GM23248 (cell line): ENCODE measurements at regions not wholly inside any gene's neighbourhood (a gene's known extent, or its start where the extent isn't known, plus 50 kb on each side); places are given as distances from the start of the nearest gene placed in this dataset.

Experiments used
- DNase-seq: peaks from one replicate; pipeline ENCODE4 v3.0.0-alpha.2; 2015
- H2AFZ ChIP-seq: fragments of 200-600 bp; sonication (generic); 2 replicates; pipeline ENCODE4 v1.6.1; 2016; ENCODE audit warnings: antibody characterized with exemption
- H3F3A ChIP-seq: fragments of 200-600 bp; sonication (generic); 2 replicates; pipeline ENCODE4 v1.6.1; 2016; ENCODE audit warnings: mild to moderate bottlenecking, antibody characterized with exemption, mixed run types; ENCODE audit not compliant: insufficient read depth
- H3K27ac ChIP-seq: fragments of 200-600 bp; sonication (generic); 2 replicates; pipeline ENCODE4 v1.5.1; 2016; ENCODE audit warnings: mild to moderate bottlenecking
- H3K27me3 ChIP-seq: fragments of 200-600 bp; sonication (generic); replicated peaks from 2 replicates; pipeline ENCODE4 v1.6.1; 2016; ENCODE audit warnings: mild to moderate bottlenecking; ENCODE audit not compliant: insufficient read depth
- H3K36me3 ChIP-seq: fragments of 200-600 bp; sonication (generic); 2 replicates; pipeline ENCODE4 v1.6.1; 2016; ENCODE audit warnings: low read depth, mild to moderate bottlenecking
- H3K4me1 ChIP-seq: fragments of 200-600 bp; sonication (generic); 2 replicates; pipeline ENCODE4 v1.6.1; 2016; ENCODE audit warnings: mild to moderate bottlenecking; ENCODE audit not compliant: insufficient read depth
- H3K4me2 ChIP-seq: fragments of 200-600 bp; sonication (generic); one replicate; pipeline ENCODE4 v1.6.1; 2016; ENCODE audit warnings: mild to moderate bottlenecking; ENCODE audit not compliant: unreplicated experiment
- H3K4me3 ChIP-seq: fragments of 200-600 bp; sonication (generic); 2 replicates; pipeline ENCODE4 v1.5.1; 2016; ENCODE audit warnings: mild to moderate bottlenecking
- H3K79me2 ChIP-seq: fragments of 200-600 bp; sonication (generic); 2 replicates; pipeline ENCODE4 v1.6.1; 2016; ENCODE audit warnings: mild to moderate bottlenecking; ENCODE audit not compliant: insufficient read depth
- H3K9ac ChIP-seq: fragments of 200-600 bp; sonication (generic); 2 replicates; pipeline ENCODE4 v1.6.1; 2016; ENCODE audit warnings: mild to moderate bottlenecking
- H3K9me2 ChIP-seq: fragments of 200-600 bp; sonication (generic); 2 replicates; pipeline ENCODE4 v1.6.1; 2016; ENCODE audit warnings: mixed run types, mild to moderate bottlenecking, moderate library complexity; ENCODE audit not compliant: insufficient read depth
- H3K9me3 ChIP-seq: fragments of 200-600 bp; sonication (generic); one replicate; pipeline ENCODE4 v1.6.1; 2017; ENCODE audit warnings: low read depth
- H4K20me1 ChIP-seq: fragments of 200-600 bp; sonication (generic); 2 replicates; pipeline ENCODE4 v1.6.0; 2016; ENCODE audit not compliant: insufficient read depth
- EZH2 ChIP-seq: fragments of 200-600 bp; sonication (generic); IDR thresholded peaks from 2 replicates; pipeline ENCODE4 v1.6.1; 2018; ENCODE audit warnings: antibody characterized with exemption, mild to moderate bottlenecking; ENCODE audit not compliant: insufficient read depth, poor library complexity, severe bottlenecking
- EZH2phosphoT487 ChIP-seq: fragments of 200-600 bp; sonication (generic); IDR thresholded peaks from 2 replicates; pipeline ENCODE4 v1.6.1; 2018; ENCODE audit warnings: antibody characterized with exemption, moderate library complexity, mild to moderate bottlenecking, low read depth; ENCODE audit not compliant: insufficient read depth
- WGBS, 2 experiments: methylation state at CpG; one replicate each; pipeline ENCODE4 v1.1.6; 2015 to 2017; ENCODE audit warnings: low lambda C conversion rate in 2 of 2, low coverage in 1 of 2; ENCODE audit errors: missing lambda C conversion rate in 2 of 2; 5-methylcytosine and 5-hydroxymethylcytosine counted together
- in situ Hi-C: fragments of 300-500 bp; cut with MboI; formaldehyde crosslinking; loops from 2 replicates; pipeline ENCODE4 v1.15.0; 2020

DNA sequence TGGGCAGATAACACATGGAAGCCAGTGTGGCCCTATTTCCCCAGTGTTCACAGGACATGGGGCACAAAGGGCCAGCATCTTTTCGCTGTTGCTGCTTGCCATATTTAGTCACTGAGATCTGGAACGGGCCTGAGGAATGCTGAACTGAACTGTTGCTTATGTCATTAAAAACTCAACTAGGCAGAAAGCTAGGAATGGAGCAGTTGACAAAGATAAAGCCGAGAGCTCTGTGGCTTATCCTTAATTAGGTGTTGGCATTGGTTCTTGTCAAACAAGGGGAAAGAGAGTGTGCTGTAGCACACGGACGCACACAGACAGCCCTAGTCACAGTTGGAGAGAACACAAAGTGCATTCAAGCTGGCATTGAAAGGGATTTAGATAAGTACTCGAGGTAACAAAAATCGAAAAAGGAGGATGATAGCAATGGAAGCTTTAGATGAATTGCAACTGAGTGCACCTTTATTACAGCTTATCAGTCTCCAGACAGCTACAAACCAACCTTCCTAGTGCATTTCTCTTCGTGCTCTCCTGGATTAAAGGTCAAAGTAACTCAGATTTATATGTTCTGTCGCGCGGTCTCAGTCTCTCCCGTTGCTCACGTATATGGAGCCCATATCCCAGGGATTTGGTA, 450.2 kb upstream of the ZNF608 start:
- Histone ChIP-seq H3K27me3 (no peaks in the 10 kb centered on the region), H4K20me1 (no peaks in the 10 kb centered on the region), H3K9me2 (no peaks in the 10 kb centered on the region), H3K79me2 (no peaks in the 10 kb centered on the region), H3K4me3 (no peak overlapping the region), H3K9me3 (no peaks in the 10 kb centered on the region), H3K4me2 (no peak overlapping the region), H2AFZ (no peak overlapping the region), H3K27ac (no peak overlapping the region), H3K9ac (no peak overlapping the region), H3K4me1 (0 out of 2 replicates have a peak, but pooled peaks cover 4% of the 10 kb centered on the region), H3K36me3 (no peaks in the 10 kb centered on the region), H3F3A (no peaks in the 10 kb centered on the region)
- in situ Hi-C loops, result no loop called here
- no peak for DNase-seq
- no peak for TF ChIP-seq EZH2phosphoT487
- WGBS, 2 experiments, result 86 to 91% methylated on average over 13 of the region's 13 CpGs

DNA sequence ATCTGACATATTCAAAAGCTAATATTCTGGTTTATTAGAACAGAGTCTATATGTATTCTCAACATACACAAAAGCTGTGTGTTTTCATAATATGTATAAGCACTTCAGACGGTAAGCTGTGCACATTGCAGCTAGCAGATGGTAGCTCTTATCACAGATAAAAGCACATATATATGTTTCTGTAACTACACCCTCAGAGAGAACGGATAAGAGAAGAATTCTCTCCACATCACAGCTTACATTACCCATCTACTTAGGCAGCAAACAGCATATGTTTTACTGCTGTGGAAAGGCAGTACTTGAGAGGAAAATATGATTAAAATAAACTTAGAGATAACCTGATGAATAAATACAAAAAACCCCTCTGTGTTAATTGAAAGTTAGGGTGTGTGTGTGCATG, 450.9 kb upstream of the ZNF608 start:
- H3K4me3 ChIP-seq, result no peak overlapping the region
- no peaks in the 10 kb centered on the region for H3K9me2 ChIP-seq
- no peak for DNase-seq
- H3K9ac ChIP-seq, result no peak overlapping the region
- 0 out of 2 replicates have a peak, but pooled peaks cover 4% of the 10 kb centered on the region for H3K4me1 ChIP-seq
- H3K27ac ChIP-seq, result no peak overlapping the region
- H3K79me2 ChIP-seq, result no peaks in the 10 kb centered on the region
- in situ Hi-C loops, result no loop called here
- 89 to 95% methylated on average over 2 of the region's 2 CpGs for WGBS, 2 experiments
- H3K27me3 ChIP-seq, result no peaks in the 10 kb centered on the region
- H2AFZ ChIP-seq, result no peak overlapping the region
- no peaks in the 10 kb centered on the region for H3K9me3 ChIP-seq
- H4K20me1 ChIP-seq, result no peaks in the 10 kb centered on the region
- H3K4me2 ChIP-seq, result no peak overlapping the region
- no peak for TF ChIP-seq EZH2
- no peak for TF ChIP-seq EZH2phosphoT487
- no peaks in the 10 kb centered on the region for H3F3A ChIP-seq
- no peaks in the 10 kb centered on the region for H3K36me3 ChIP-seq

GRCh38 chr5:125198270-125198974, 452.0 kb upstream of the ZNF608 start:
- peak; percentile 68 for DNase-seq
- Histone ChIP-seq H3K79me2 (no peaks in the 10 kb centered on the region), H3K36me3 (no peaks in the 10 kb centered on the region), H2AFZ (no peak overlapping the region), H3K27ac (no peak overlapping the region), H3K4me2 (no peak overlapping the region), H3F3A (no peaks in the 10 kb centered on the region), H3K4me1 (0 out of 2 replicates have a peak, but pooled peaks cover 4% of the 10 kb centered on the region), H3K27me3 (no peaks in the 10 kb centered on the region), H4K20me1 (no peaks in the 10 kb centered on the region), H3K9ac (no peak overlapping the region), H3K9me3 (no peaks in the 10 kb centered on the region), H3K4me3 (no peak overlapping the region), H3K9me2 (no peaks in the 10 kb centered on the region)
- no peak for TF ChIP-seq EZH2
- no peak for TF ChIP-seq EZH2phosphoT487
- WGBS, 2 experiments, result 19 to 23% methylated on average over 3 of the region's 3 CpGs
- in situ Hi-C loops, result no loop called here

GRCh38 chr5:125199373-125199772, 452.9 kb upstream of the ZNF608 start:
- H3K9me2 ChIP-seq, result no peaks in the 10 kb centered on the region
- H3K27me3 ChIP-seq, result no peaks in the 10 kb centered on the region
- no peak overlapping the region for H2AFZ ChIP-seq
- no peak overlapping the region for H3K4me3 ChIP-seq
- DNase-seq, result no peak
- TF ChIP-seq EZH2phosphoT487 (no peak), EZH2 (no peak)
- no peak overlapping the region for H3K9ac ChIP-seq
- no peaks in the 10 kb centered on the region for H3K9me3 ChIP-seq
- no peaks in the 10 kb centered on the region for H3K36me3 ChIP-seq
- H3K4me1 ChIP-seq, result 0 out of 2 replicates have a peak, but pooled peaks cover 4% of the 10 kb centered on the region
- WGBS, 2 experiments, result 94 to 96% methylated on average over 2 of the region's 2 CpGs
- no peak overlapping the region for H3K27ac ChIP-seq
- no peaks in the 10 kb centered on the region for H3F3A ChIP-seq
- in situ Hi-C loops, result no loop called here
- H3K4me2 ChIP-seq, result no peak overlapping the region
- no peaks in the 10 kb centered on the region for H3K79me2 ChIP-seq
- no peaks in the 10 kb centered on the region for H4K20me1 ChIP-seq
